Spleen (tissue), 7 donors: ENCODE measurements at regions not wholly inside any gene's neighbourhood (a gene's known extent, or its start where the extent isn't known, plus 50 kb on each side); places are given as distances from the start of the nearest gene placed in this dataset.

ENCODE experiments used
- POLR2A ChIP-seq, 3 donors: fragments of 450-650 bp; IDR thresholded peaks; one replicate each; pipeline ENCODE4 v1.5.1; 2017; ENCODE audit warnings: antibody characterized with exemption in 3 of 3, mild to moderate bottlenecking in 1 of 3
- POLR2AphosphoS5 ChIP-seq, 3 donors: sonication (generic); formaldehyde crosslinking; IDR thresholded peaks; one replicate each; pipeline ENCODE4 v1.5.1; 2017; ENCODE audit warnings: antibody characterized with exemption in 3 of 3
- TF ChIP-seq, protein P1 (sequence below), 11 experiments: fragments of 200-600 bp in 7 of 11; fragments of 450-650 bp in 4 of 11; sonication (generic) in 4 of 11; IDR thresholded peaks in 8 of 11; conservative IDR thresholded peaks in 3 of 11; 1 replicate in 7 of 11; 2 replicates in 4 of 11; pipeline versions ENCODE4 v1.4.0 to v1.8.0; 2016 to 2021; ENCODE audit warnings: antibody characterized with exemption in 11 of 11, inconsistent platforms in 4 of 11, mild to moderate bottlenecking in 1 of 11
- donor health status: DM: no; HTN: no; CAD: no; lungs with moderate emphysema.
- donor health status: DM: no; HTN: no; CAD: no.
- donor health status: DM: no; HTN: no; CAD: no.

DNA sequence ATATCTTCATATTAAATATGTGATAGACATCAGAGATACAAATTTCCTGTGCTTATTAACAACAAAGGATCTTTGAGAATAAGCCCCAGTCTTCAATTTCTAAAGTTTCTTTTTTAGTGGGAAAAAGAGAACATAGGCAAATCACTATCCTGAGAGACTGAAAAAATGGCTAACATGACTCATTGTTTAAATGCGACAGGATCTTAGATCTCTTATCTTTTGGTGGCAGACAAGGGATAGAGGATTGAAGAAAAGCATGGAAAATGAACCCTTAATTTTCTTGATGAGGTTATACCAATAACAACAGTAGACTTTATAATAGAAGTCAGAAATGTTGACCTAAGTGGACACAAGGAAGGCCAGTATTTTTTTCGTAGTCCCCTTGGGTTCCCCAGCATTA lies 178.6 kb upstream of the MAP3K7 start:
- TF ChIP-seq POLR2AphosphoS5 (IDR thresholded peaks at IDR 0.05): no peak
- TF ChIP-seq, protein P1, sequence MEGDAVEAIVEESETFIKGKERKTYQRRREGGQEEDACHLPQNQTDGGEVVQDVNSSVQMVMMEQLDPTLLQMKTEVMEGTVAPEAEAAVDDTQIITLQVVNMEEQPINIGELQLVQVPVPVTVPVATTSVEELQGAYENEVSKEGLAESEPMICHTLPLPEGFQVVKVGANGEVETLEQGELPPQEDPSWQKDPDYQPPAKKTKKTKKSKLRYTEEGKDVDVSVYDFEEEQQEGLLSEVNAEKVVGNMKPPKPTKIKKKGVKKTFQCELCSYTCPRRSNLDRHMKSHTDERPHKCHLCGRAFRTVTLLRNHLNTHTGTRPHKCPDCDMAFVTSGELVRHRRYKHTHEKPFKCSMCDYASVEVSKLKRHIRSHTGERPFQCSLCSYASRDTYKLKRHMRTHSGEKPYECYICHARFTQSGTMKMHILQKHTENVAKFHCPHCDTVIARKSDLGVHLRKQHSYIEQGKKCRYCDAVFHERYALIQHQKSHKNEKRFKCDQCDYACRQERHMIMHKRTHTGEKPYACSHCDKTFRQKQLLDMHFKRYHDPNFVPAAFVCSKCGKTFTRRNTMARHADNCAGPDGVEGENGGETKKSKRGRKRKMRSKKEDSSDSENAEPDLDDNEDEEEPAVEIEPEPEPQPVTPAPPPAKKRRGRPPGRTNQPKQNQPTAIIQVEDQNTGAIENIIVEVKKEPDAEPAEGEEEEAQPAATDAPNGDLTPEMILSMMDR (IDR thresholded peaks at IDR 0.05 in 8 of 11, conservative IDR thresholded peaks at IDR 0.05 in 3 of 11): no peak
- no peak for TF ChIP-seq POLR2A (IDR thresholded peaks at IDR 0.05)
